Left lobe of liver (tissue), 2 donors: ENCODE measurements at regions not wholly inside any gene's neighbourhood (a gene's known extent, or its start where the extent isn't known, plus 50 kb on each side); places are given as distances from the start of the nearest gene placed in this dataset.

Experiments used
- ATAC-seq: fragments of 200-7000 bp; cut with Tn5 transposase; one replicate; pipeline ENCODE4 v1.9.1; 2020; ENCODE audit warnings: mild to moderate bottlenecking, moderate library complexity
- DNase-seq: peaks from one replicate; pipeline ENCODE4 v3.0.0-alpha.2; 2020; ENCODE audit warnings: low spot score
- donor health status: DM: no; HTN: no; CAD: no; lungs with moderate emphysema.
- donor health status: DM: no; HTN: yes; CAD: no.

- no peak for DNase-seq
- ATAC-seq, result no peak
These were observed 160.2 kb upstream of the CCDC150 start for GRCh38 chr2:196479350-196479749.

DNA sequence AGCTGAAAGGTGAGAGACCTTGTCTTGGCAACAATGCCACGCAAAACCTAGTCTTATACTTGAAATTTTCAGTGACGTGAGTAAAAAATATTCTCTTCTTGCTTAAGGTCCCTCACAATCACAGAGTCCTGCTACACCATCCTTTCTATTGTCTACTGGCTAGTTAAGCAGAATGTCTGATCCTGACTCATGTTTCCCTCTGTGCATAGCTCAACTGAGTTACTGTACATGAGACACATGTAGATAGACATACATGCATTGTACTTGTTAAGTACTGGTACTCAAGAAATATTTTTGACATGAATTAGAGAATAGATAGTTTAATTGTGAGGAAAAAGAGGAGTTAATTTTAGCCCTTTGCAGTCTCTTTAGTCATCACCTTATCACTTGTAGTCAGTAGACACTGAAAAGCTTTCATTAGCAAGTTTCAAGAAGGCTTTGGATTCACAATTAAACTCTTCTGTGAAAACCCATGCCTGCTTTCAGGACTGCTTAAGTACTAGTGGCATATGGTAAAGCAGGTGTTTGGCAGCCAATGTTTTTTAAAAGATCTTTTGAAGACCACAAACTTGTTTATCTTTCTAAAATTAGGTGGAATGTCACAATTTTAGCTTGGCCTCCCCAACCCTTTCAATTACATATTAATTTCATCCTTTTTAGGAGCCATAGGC, 158.7 kb upstream of the CCDC150 start:
- DNase-seq, result no peak
- ATAC-seq, result no peak

- DNase-seq (no peak), ATAC-seq (no peak)
These were observed 158.2 kb upstream of the CCDC150 start for GRCh38 chr2:196481324-196481697.

GRCh38 chr2:196482119-196483065, 157.1 kb upstream of the CCDC150 start:
- no peak for ATAC-seq
- no peak for DNase-seq

DNA sequence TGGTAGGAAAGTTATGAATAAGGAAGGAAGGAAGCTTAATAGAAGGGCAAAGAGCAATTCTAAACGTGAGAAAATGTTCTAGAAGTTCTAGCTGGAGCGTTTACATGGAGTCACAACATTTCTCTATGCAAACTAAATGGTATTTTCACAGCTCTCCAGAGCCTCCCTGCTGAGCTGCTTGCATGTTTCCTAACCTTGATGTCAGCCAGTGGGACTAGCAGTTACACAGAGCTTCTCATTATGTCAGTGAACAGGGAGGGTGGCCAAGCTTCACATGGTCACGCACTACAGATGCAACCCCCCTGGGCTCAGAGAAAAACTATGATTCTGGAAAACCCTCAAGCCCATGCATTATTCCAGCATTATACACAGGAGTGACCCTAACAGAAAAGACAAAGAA, 153.4 kb upstream of the CCDC150 start:
- no peak for DNase-seq
- no peak for ATAC-seq

- DNase-seq, result no peak
- no peak for ATAC-seq
These were observed 152.1 kb upstream of the CCDC150 start for GRCh38 chr2:196487417-196487816.

GRCh38 chr2:196489371-196489770, 150.1 kb upstream of the CCDC150 start:
- DNase-seq (no peak), ATAC-seq (no peak)

GRCh38 chr2:196492946-196493345, 146.6 kb upstream of the CCDC150 start:
- no peak for ATAC-seq
- no peak for DNase-seq

DNA sequence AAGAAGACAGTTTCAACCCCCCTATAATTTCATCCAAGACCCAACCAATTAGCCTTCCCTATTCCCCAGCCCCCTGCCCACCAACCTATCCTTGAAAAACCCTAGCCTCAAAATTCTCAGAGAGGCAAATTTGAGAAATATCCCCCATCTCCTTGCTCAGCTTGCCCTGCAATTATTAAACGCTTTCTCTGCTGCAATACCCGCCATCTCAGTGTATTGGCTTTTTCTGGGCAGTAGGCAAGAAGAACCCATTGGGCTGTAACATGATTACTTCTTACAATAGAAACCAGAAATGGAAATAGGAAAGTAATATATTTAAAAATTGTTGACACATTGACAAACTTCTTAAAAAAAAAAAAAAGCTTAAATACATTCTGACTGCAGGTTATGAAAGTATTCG, 140.6 kb upstream of the CCDC150 start:
- DNase-seq (no peak), ATAC-seq (no peak)

DNA sequence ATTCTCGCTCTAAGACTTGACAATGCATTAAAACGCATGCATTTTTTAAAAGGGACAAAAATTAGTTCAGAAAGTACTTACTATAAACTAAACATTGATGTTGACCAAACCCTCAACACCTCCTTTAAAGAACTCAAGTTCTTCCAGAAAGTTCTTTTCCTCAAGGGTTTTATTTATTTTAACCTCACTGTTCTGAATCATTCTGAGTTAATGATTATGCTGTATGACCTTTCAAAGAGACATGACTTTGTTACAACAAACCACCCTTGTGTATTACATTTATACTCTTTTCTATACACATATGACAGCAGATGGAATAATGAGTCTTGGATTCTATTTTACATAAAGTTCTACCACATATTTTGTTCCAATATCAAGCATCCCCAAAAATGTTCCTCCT, 139.8 kb upstream of the CCDC150 start:
- ATAC-seq (no peak), DNase-seq (no peak)

GRCh38 chr2:196500686-196501431, 138.7 kb upstream of the CCDC150 start:
- DNase-seq, result no peak
- ATAC-seq, result no peak

GRCh38 chr2:196501836-196502235, 137.7 kb upstream of the CCDC150 start:
- DNase-seq (no peak), ATAC-seq (no peak)

- DNase-seq (no peak), ATAC-seq (no peak)
These were observed 137.1 kb upstream of the CCDC150 start for GRCh38 chr2:196502386-196502785.

- DNase-seq (no peak), ATAC-seq (no peak)
These were observed 136.1 kb upstream of the CCDC150 start for GRCh38 chr2:196503398-196503797.

DNA sequence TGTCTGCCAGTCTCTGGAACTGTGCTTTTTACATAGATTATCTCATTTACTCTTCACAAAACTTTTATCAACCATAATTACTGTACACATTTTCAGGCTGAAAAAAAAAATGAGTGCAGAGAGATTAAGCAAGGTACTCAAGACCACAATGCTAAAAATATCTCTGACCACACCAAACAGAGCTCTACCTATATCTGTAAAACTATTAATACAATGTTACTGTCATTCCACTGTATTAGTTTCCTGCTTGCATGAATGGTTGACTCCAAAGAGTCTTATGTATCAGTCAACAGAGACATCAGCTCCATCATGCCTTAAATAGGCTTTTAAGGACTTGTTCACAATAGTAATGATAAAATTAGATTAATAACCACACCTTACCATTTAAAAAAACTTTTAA, 134.7 kb upstream of the CCDC150 start:
- DNase-seq, result no peak
- ATAC-seq, result no peak

- DNase-seq (no peak), ATAC-seq (no peak)
These were observed 129.3 kb upstream of the CCDC150 start for GRCh38 chr2:196510246-196510645.

DNA sequence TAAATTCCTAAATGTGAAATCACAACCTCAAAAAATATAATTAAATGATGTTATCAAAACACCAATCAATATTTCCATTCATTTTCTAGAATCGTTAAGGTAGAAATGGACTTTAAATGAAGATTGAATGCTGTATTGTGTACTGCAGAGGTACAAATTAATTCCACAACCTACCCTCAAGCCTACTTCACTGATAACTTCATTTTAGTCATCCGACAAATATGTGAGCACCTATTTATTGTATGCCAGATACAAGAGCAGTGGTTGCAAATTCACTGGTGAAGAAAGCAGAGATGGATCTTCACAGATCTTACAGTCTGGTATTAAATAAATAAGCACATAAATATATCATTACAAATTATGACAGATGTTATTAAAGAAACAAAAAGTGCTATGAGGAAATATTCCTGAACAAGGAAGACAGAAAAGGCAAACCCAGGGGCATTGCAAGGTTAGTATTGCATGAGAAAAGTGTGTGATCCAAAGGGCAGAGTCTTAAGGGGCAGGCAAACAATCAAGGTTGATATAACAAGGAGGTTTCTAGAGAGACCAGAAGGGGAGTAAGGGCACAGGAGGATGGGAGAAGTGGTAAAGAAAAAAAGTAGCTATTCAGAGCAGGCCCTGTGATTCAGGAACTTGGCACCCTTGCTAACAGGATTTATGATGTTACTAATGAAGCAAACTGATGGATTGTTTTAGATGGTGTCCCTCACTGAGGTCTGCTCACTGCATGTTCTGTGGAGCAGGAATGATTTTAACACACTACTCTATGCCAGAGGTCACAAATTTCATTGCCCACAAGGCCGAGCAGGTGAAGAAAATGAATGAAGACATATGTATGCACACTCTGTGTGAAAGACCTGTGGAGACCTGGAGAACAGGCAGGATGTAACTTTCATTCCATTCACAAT, 128.0 kb upstream of the CCDC150 start:
- ATAC-seq, result no peak
- no peak for DNase-seq

GRCh38 chr2:196513796-196514526, 125.6 kb upstream of the CCDC150 start:
- no peak for DNase-seq
- ATAC-seq, result no peak

DNA sequence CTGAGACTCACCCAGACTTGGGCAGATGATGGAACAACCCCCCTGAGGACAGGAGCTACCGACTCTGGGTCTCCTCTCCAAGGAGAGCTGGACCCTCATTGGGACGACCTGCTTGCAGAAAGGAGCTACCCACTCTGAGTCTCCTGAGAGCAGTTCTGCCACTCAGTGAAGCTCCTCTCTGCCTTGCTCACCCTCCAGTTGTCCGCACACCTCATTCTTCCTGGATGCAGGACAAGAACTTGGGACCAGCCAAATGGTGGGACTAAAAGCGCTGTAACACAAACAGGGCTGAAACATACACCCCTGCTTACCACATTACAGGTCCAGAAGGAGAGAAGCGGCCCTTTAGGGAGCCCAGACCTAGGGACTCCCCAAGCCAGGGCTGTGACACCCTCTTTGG, 124.9 kb upstream of the CCDC150 start:
- ATAC-seq, result no peak
- no peak for DNase-seq

GRCh38 chr2:196515051-196515450, 124.5 kb upstream of the CCDC150 start:
- no peak for DNase-seq
- no peak for ATAC-seq
